Kidney (tissue), 13 donors: ENCODE measurements at regions not wholly inside any gene's neighbourhood (a gene's known extent, or its start where the extent isn't known, plus 50 kb on each side); places are given as distances from the start of the nearest gene placed in this dataset.

Experiments
- DNase-seq, 5 donors: peaks; one replicate each; pipeline ENCODE4 v3.0.0-alpha.2; 2013 to 2020
- FAIRE-seq: peaks from 2 replicates; lab custom pipeline; 2012; peaks lifted over from hg19 to GRCh38; lab: Jason Lieb, UNC
- H3K27ac ChIP-seq, 2 donors: one replicate each; pipeline ENCODE4 v1.7.0; 2013; ENCODE audit warnings: low read depth in 2 of 2, low read length in 2 of 2, inconsistent platforms in 1 of 2
- H3K27me3 ChIP-seq: one replicate; pipeline ENCODE4 v1.7.1; 2013; ENCODE audit warnings: low read length, inconsistent platforms; ENCODE audit not compliant: control insufficient read depth, insufficient read depth
- H3K36me3 ChIP-seq, 3 donors: one replicate each; pipeline versions ENCODE4 v1.7.0 to v1.7.1; 2013; ENCODE audit warnings: low read length in 3 of 3, control low read depth in 1 of 3, inconsistent platforms in 1 of 3; ENCODE audit not compliant: insufficient read depth in 3 of 3, control insufficient read depth in 2 of 3
- H3K4me1 ChIP-seq, 3 donors: one replicate each; pipeline versions ENCODE4 v1.7.0 to v1.7.1; 2013; ENCODE audit warnings: low read length in 3 of 3, inconsistent platforms in 1 of 3, low read depth in 1 of 3; ENCODE audit not compliant: control insufficient read depth in 2 of 3, insufficient read depth in 2 of 3
- H3K4me3 ChIP-seq, 3 donors: one replicate each; pipeline versions ENCODE4 v1.7.0 to v1.8.1; 2013; ENCODE audit warnings: low read length in 3 of 3, control low read depth in 1 of 3, inconsistent platforms in 1 of 3
- H3K9ac ChIP-seq, 3 donors: one replicate each; pipeline versions ENCODE4 v1.7.0 to v1.7.1; 2013; ENCODE audit warnings: low read length in 3 of 3, control low read depth in 1 of 3, inconsistent platforms in 1 of 3
- H3K9me3 ChIP-seq, 3 donors: one replicate each; pipeline versions ENCODE4 v1.7.0 to v1.7.1; 2013; ENCODE audit warnings: low read length in 3 of 3, control low read depth in 1 of 3, inconsistent platforms in 1 of 3; ENCODE audit not compliant: control insufficient read depth in 2 of 3, insufficient read depth in 1 of 3
- CTCF ChIP-seq: IDR thresholded peaks from 3 replicates; pipeline ENCODE4 v1.5.1; 2012; ENCODE audit warnings: mild to moderate bottlenecking, moderate library complexity, borderline replicate concordance; ENCODE audit not compliant: insufficient read depth; ENCODE audit errors: extremely low read depth
- intact Hi-C: fragments of 100-400 bp; cut with DNase I; formaldehyde crosslinking; loops from one replicate; pipeline ENCODE4 v1.11.1; 2022
- donor health status: control.
- donor health status: control.
- donor health status: control.
- donor health status: control.
- donor health status: control.
- donor health status: DM: yes; HTN: yes; CAD: no.
- donor health status: Normal renal cell carcinoma (clear cell type).

GRCh38 chr7:7108931-7109330 lies 73.4 kb upstream of the C1GALT1 start:
- H3K9me3 ChIP-seq = no peaks in the 10 kb centered on the region
- no peak for FAIRE-seq
- no peak for DNase-seq
- H3K27me3 ChIP-seq = no peaks in the 10 kb centered on the region
- H3K36me3 ChIP-seq = no peaks in the 10 kb centered on the region
- H3K4me3 ChIP-seq = no peak overlapping the region
- no peaks in the 10 kb centered on the region for H3K4me1 ChIP-seq
- TF ChIP-seq CTCF = no peak
- H3K27ac ChIP-seq = no peak overlapping the region
- intact Hi-C loops = no loop called here
- H3K9ac ChIP-seq = no peak overlapping the region

GRCh38 chr7:7109934-7110333 lies 72.4 kb upstream of the C1GALT1 start:
- Histone ChIP-seq H3K36me3 (no peaks in the 10 kb centered on the region), H3K27ac (no peak overlapping the region), H3K4me1 (no peaks in the 10 kb centered on the region), H3K9me3 (no peaks in the 10 kb centered on the region), H3K4me3 (no peak overlapping the region), H3K9ac (no peak overlapping the region), H3K27me3 (no peaks in the 10 kb centered on the region)
- intact Hi-C loops = no loop called here
- FAIRE-seq = no peak
- no peak for TF ChIP-seq CTCF
- no peak for DNase-seq

GRCh38 chr7:7110706-7111105 lies 71.6 kb upstream of the C1GALT1 start:
- DNase-seq (no peak), FAIRE-seq (no peak)
- H3K9ac ChIP-seq = no peak overlapping the region
- H3K4me1 ChIP-seq = no peaks in the 10 kb centered on the region
- no peaks in the 10 kb centered on the region for H3K9me3 ChIP-seq
- intact Hi-C loops = no loop called here
- H3K27me3 ChIP-seq = no peaks in the 10 kb centered on the region
- H3K36me3 ChIP-seq = no peaks in the 10 kb centered on the region
- H3K27ac ChIP-seq = no peak overlapping the region
- TF ChIP-seq CTCF = no peak
- no peak overlapping the region for H3K4me3 ChIP-seq

- intact Hi-C loops = no loop called here
- no peak overlapping the region for H3K9ac ChIP-seq
- no peak overlapping the region for H3K4me3 ChIP-seq
- FAIRE-seq (no peak), DNase-seq (no peak)
- H3K36me3 ChIP-seq = no peaks in the 10 kb centered on the region
- H3K27ac ChIP-seq = no peak overlapping the region
- no peak for TF ChIP-seq CTCF
- no peaks in the 10 kb centered on the region for H3K27me3 ChIP-seq
- no peaks in the 10 kb centered on the region for H3K9me3 ChIP-seq
- no peaks in the 10 kb centered on the region for H3K4me1 ChIP-seq
These were observed 69.5 kb upstream of the C1GALT1 start for GRCh38 chr7:7112868-7113267.
